ENCODE measurements at regions not wholly inside any gene's neighbourhood (a gene's known extent, or its start where the extent isn't known, plus 50 kb on each side); places are given as distances from the start of the nearest gene placed in this dataset.

DNA sequence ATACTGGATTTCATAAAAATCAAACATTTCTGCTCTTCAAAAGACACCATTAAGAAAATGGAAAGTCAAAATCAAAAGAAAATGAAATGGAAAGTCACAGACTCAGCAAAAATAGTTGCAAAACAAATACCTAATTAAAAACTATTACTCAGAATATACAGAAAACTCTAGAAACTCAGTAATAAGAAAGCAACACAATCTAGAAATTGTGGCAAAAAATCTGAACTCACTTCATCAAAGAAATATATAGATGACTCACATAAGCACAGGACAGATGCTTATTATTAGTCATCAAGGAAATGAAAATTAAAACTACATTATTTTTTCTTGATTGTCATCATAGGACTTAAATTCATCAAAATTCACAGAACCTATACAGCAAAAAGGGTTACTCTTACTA is 430.0 kb downstream of the SHQ1 start:
- no peak for DNase-seq (ENCODE audit: low read depth)
- TF ChIP-seq, protein P1, sequence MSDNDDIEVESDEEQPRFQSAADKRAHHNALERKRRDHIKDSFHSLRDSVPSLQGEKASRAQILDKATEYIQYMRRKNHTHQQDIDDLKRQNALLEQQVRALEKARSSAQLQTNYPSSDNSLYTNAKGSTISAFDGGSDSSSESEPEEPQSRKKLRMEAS (IDR thresholded peaks at IDR 0.05; ENCODE audit: low read depth, low read length): no peak
- TF ChIP-seq, protein P2, sequence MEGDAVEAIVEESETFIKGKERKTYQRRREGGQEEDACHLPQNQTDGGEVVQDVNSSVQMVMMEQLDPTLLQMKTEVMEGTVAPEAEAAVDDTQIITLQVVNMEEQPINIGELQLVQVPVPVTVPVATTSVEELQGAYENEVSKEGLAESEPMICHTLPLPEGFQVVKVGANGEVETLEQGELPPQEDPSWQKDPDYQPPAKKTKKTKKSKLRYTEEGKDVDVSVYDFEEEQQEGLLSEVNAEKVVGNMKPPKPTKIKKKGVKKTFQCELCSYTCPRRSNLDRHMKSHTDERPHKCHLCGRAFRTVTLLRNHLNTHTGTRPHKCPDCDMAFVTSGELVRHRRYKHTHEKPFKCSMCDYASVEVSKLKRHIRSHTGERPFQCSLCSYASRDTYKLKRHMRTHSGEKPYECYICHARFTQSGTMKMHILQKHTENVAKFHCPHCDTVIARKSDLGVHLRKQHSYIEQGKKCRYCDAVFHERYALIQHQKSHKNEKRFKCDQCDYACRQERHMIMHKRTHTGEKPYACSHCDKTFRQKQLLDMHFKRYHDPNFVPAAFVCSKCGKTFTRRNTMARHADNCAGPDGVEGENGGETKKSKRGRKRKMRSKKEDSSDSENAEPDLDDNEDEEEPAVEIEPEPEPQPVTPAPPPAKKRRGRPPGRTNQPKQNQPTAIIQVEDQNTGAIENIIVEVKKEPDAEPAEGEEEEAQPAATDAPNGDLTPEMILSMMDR (IDR thresholded peaks at IDR 0.05; ENCODE audit: low read depth, low read length): no peak
- TF ChIP-seq MYC (IDR thresholded peaks at IDR 0.05; ENCODE audit: low read depth, low read length) (no peak), POLR2A (IDR thresholded peaks at IDR 0.05; ENCODE audit: extremely low read depth, insufficient read length) (no peak)
- no peak overlapping the region for H3K4me3 ChIP-seq (ENCODE audit: low read depth, low read length)

DNA sequence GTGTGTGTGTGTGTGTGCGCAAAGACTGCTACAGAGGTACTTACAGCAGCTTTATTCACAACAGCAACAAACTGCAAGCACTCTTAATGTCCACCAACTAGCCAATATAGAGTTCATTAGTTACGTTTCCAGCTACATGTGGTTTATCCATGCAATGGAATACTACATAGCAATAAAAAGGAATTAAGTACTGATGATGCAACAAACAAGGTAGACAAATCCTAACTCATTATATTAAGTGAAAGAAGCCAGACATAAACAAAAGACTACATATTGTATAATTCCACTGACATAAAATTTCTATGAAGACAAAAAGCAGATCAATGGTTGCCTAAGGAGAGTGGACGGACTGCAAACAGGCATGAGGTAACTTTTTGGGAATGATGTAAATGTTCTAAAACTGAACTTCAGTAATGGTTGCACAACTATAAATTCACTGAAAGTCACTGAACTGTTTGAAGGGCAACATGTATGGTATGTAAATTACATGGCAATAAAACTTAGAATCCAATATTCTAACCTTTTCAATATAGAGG is 433.7 kb downstream of the SHQ1 start:
- TF ChIP-seq, protein P2 (IDR thresholded peaks at IDR 0.05; ENCODE audit: low read depth, low read length): no peak
- no peak for TF ChIP-seq MYC (IDR thresholded peaks at IDR 0.05; ENCODE audit: low read depth, low read length)
- TF ChIP-seq, protein P1 (IDR thresholded peaks at IDR 0.05; ENCODE audit: low read depth, low read length): no peak
- no peak for TF ChIP-seq POLR2A (IDR thresholded peaks at IDR 0.05; ENCODE audit: extremely low read depth, insufficient read length)
- no peak overlapping the region for H3K4me3 ChIP-seq (ENCODE audit: low read depth, low read length)
- DNase-seq (ENCODE audit: low read depth): no peak

GRCh38 chr3:72413228-72413627 is 435.0 kb downstream of the SHQ1 start:
- no peak overlapping the region for H3K4me3 ChIP-seq (ENCODE audit: low read depth, low read length)
- peak; percentile 14 for DNase-seq (ENCODE audit: low read depth)
- no peak for TF ChIP-seq POLR2A (IDR thresholded peaks at IDR 0.05; ENCODE audit: extremely low read depth, insufficient read length)
- TF ChIP-seq, protein P2 (IDR thresholded peaks at IDR 0.05; ENCODE audit: low read depth, low read length): no peak
- no peak for TF ChIP-seq MYC (IDR thresholded peaks at IDR 0.05; ENCODE audit: low read depth, low read length)
- TF ChIP-seq, protein P1 (IDR thresholded peaks at IDR 0.05; ENCODE audit: low read depth, low read length): no peak

GRCh38 chr3:72412340-72412956 is 435.8 kb downstream of the SHQ1 start:
- no peak overlapping the region for H3K4me3 ChIP-seq (ENCODE audit: low read depth, low read length)
- DNase-seq (ENCODE audit: low read depth): no peak
- TF ChIP-seq, protein P1 (IDR thresholded peaks at IDR 0.05; ENCODE audit: low read depth, low read length): no peak
- TF ChIP-seq POLR2A (IDR thresholded peaks at IDR 0.05; ENCODE audit: extremely low read depth, insufficient read length) (no peak), MYC (IDR thresholded peaks at IDR 0.05; ENCODE audit: low read depth, low read length) (no peak)
- TF ChIP-seq, protein P2 (IDR thresholded peaks at IDR 0.05; ENCODE audit: low read depth, low read length): no peak

GRCh38 chr3:72411843-72412242 is 436.4 kb downstream of the SHQ1 start:
- TF ChIP-seq, protein P2 (IDR thresholded peaks at IDR 0.05; ENCODE audit: low read depth, low read length): no peak
- no peak for TF ChIP-seq MYC (IDR thresholded peaks at IDR 0.05; ENCODE audit: low read depth, low read length)
- TF ChIP-seq, protein P1 (IDR thresholded peaks at IDR 0.05; ENCODE audit: low read depth, low read length): no peak
- no peak for TF ChIP-seq POLR2A (IDR thresholded peaks at IDR 0.05; ENCODE audit: extremely low read depth, insufficient read length)
- DNase-seq (ENCODE audit: low read depth): no peak
- H3K4me3 ChIP-seq (ENCODE audit: low read depth, low read length): no peak overlapping the region
